ENCODE measurements at regions not wholly inside any gene's neighbourhood (a gene's known extent, or its start where the extent isn't known, plus 50 kb on each side); places are given as distances from the start of the nearest gene placed in this dataset.

DNA sequence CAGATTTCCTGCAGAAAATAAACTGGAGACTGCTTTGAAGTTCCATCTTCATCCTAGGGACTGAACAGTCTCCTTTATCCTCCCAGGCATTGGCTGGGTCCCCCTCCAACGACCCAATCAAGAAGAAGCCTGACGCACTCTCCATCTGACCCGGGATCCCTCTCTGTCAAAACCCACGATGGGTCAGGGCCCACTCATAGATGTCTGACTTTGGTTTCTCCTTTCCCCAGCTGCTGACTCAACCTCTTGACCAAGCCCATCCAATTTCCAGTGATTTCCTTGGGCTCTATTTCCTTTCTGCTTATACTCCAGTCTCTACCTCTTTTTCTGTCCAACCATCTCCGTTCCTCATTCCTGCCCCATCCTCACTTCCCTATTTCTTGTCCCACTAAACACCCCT lies 189.7 kb downstream of the MIAT start:
- no peak for DNase-seq (ENCODE audit: low spot score)

DNA sequence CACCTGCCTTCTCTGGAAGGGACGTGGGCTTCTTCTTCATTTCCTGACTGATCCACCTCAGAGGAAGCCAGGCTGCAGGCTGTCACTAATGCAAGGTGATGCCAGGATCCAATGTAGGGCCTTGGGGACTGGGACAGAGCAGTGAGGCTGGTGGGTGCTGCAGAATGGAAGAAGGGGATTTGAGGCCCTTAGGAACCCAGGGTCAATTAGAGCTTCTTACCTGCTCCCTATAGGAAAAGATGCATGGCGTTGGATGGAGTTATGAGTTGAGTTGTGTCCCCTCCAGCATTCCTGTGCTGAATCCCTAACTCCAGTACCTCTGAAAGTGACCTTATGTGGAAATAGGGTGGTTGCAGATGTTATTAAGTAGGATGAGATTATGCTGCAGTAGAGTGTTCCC lies 190.4 kb downstream of the MIAT start:
- DNase-seq (ENCODE audit: low spot score) = no peak

- DNase-seq (ENCODE audit: low spot score) = no peak
Observed at GRCh38 chr22:26848244-26848920, 191.0 kb downstream of the MIAT start.

- no peak for DNase-seq (ENCODE audit: low spot score)
Observed at GRCh38 chr22:26849575-26849974, 192.2 kb downstream of the MIAT start.

GRCh38 chr22:26851125-26851524 lies 193.7 kb downstream of the MIAT start:
- DNase-seq (ENCODE audit: low spot score) = no peak

- no peak for DNase-seq (ENCODE audit: low spot score)
Observed at GRCh38 chr22:26852176-26852575, 194.8 kb downstream of the MIAT start.

- no peak for DNase-seq (ENCODE audit: low spot score)
Observed at GRCh38 chr22:26853071-26853470, 195.7 kb downstream of the MIAT start.

DNA sequence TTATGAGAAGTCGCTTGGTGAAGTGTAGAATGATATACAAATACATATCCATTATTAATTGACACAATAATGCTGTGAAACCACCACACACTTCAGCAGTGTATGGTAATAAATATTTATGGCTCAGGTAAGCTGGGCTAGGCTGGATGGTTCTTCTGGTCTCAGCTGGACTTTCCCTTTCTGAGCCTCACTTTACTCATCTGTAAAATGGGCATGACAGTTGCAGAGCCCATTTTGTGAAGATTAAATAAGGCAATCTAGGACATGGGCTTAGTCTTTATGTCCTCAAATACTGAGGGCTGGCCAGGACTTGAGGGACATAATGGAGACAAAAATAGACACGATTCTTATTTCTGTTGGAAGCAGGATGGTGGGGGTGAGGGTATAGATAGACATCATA lies 196.1 kb downstream of the MIAT start:
- no peak for DNase-seq (ENCODE audit: low spot score)

DNA sequence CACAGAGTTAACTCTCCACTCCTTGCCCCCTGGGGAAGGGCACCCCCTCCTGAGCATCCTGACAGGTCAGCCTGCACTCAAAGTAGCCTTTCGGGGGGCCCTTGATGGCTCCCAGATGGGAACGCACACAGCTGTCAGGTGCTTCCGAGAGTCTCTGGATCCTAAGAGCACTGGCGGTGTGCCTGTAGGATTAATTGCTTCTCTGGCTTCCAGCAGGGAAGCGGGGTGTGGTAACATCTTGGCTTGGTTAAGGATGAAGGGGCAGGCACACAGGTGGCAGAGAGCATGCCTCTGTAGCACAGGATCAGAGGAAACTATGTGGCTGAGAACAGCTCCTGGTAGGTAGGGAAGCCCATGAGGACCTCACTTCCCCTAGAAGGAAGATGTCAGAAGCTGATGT lies 199.8 kb downstream of the MIAT start:
- no peak for DNase-seq (ENCODE audit: low spot score)

DNA sequence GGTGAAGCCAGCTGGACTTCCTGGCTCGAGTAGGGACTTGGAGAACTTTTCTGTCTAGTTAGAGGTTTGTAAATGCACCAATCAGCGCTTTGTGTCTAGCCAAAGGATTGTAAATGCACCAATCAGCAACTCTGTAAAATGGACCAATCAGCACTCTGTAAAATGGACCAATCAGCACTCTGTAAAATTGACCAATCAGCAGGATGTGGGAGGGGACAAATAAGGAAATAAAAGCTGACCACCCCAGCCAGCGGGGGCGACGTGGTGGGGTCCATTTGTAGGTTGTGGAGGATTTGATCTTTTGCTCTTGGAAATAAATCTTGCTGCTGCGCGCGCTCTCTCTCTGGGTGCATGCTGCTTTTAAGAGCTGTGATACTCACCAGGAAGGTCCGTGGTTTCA lies 202.9 kb downstream of the MIAT start:
- no peak for DNase-seq (ENCODE audit: low spot score)

GRCh38 chr22:26865021-26865420 lies 207.6 kb downstream of the MIAT start:
- no peak for DNase-seq (ENCODE audit: low spot score)

DNA sequence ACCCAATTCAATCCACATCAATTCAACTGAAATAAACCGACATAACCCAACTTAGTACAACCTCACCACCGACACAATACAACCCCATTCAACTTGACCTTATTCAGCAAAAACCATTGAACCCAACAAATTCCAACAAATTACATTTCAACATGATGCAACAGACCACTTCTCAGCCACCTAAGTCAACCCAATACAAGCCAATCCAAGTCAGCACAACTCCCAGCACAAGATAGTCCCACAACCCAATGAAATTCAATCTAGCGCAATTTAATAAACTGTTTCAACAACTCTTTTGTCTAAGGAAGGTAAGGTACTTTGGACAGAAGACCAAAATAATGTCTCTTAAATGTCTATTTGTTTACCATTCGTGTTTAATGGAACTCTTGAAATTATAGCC lies 226.0 kb downstream of the MIAT start:
- no peak for DNase-seq (ENCODE audit: low spot score)

GRCh38 chr22:26884921-26885320 lies 227.5 kb downstream of the MIAT start:
- DNase-seq (ENCODE audit: low spot score) = no peak

- no peak for DNase-seq (ENCODE audit: low spot score)
Observed at GRCh38 chr22:26885441-26886261, 228.3 kb downstream of the MIAT start.

GRCh38 chr22:26887456-26887855 lies 230.1 kb downstream of the MIAT start:
- no peak for DNase-seq (ENCODE audit: low spot score)

GRCh38 chr22:26887916-26888315 lies 230.5 kb downstream of the MIAT start:
- DNase-seq (ENCODE audit: low spot score) = no peak

DNA sequence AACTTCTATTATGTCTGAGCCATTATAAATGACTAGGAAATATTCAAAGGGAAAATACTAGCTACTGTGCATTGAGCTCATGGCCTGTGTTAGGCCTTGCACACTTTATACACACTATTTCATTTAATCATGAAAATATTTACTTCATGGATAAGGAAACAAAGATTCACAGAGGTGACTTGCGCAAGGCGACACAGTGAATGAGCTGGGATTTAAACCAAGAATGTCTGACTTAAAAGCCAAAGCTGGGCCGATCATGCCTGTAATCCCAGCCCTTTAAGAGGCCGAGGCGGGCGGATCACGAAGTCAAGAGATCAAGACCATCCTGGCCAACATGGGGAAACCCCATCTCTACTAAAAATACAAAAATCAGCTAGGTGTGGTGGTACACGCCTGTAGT lies 231.5 kb downstream of the MIAT start:
- no peak for DNase-seq (ENCODE audit: low spot score)

DNA sequence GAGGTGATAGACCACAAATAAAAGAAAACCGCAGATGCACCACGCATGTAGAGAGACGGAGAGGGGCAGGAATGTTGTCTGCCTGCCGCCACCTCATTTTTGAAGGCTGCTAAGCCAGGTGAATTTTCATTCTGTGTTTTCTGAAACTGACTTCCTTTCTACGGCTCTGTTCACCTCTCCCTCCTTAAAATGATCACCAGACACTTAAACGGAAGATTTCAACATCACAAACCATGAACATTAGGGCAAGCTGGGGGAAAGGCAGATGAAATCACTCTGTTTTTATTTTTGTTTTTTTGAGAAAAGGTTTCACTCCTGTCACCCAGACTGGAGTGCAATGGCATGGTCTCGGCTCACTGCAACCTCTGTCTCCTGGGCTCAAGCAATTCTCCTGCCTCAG lies 232.4 kb downstream of the MIAT start:
- no peak for DNase-seq (ENCODE audit: low spot score)

- DNase-seq (ENCODE audit: low spot score) = no peak
Observed at GRCh38 chr22:26890870-26891269, 233.5 kb downstream of the MIAT start.

GRCh38 chr22:26891429-26891828 lies 234.0 kb downstream of the MIAT start:
- DNase-seq (ENCODE audit: low spot score) = no peak

GRCh38 chr22:26892166-26893041 lies 235.0 kb downstream of the MIAT start:
- DNase-seq (ENCODE audit: low spot score) = no peak

GRCh38 chr22:26893173-26894110 lies 236.1 kb downstream of the MIAT start:
- no peak for DNase-seq (ENCODE audit: low spot score)
